ENCODE measurements at regions not wholly inside any gene's neighbourhood (a gene's known extent, or its start where the extent isn't known, plus 50 kb on each side); places are given as distances from the start of the nearest gene placed in this dataset.

- no peaks in the 10 kb centered on the region for H4K20me1 ChIP-seq (ENCODE audit: insufficient read depth, low read length, poor library complexity, severe bottlenecking)
- H3K4me1 ChIP-seq (ENCODE audit: insufficient read depth, low read length, poor library complexity, severe bottlenecking), result no peaks in the 10 kb centered on the region
- no peaks in the 10 kb centered on the region for H3K36me3 ChIP-seq (ENCODE audit: insufficient read depth, low read length)
- TF ChIP-seq CTCF (conservative IDR thresholded peaks at IDR 0.05; ENCODE audit: low read length) (no peak), EZH2phosphoT487 (IDR thresholded peaks at IDR 0.05; ENCODE audit: borderline replicate concordance) (no peak)
- no peak overlapping the region for H3K4me2 ChIP-seq (ENCODE audit: low read depth, low read length, poor library complexity, severe bottlenecking)
- no peaks in the 10 kb centered on the region for H3K9me3 ChIP-seq (ENCODE audit: insufficient read depth, low read depth, low read length)
- no peaks in the 10 kb centered on the region for H3K79me2 ChIP-seq (ENCODE audit: insufficient read depth, low read length)
- H3K9me2 ChIP-seq (replicated peaks; ENCODE audit: low read depth, low read length), result no peaks in the 10 kb centered on the region
- no peaks in the 10 kb centered on the region for H3K27me3 ChIP-seq (ENCODE audit: insufficient read depth, low read length, poor library complexity, severe bottlenecking)
- H3F3A ChIP-seq (ENCODE audit: low read depth), result no peaks in the 10 kb centered on the region
- H3K9ac ChIP-seq (ENCODE audit: low read depth, low read length, poor library complexity, severe bottlenecking), result no peak overlapping the region
- H3K4me3 ChIP-seq (ENCODE audit: low read length, poor library complexity, severe bottlenecking), result no peak overlapping the region
- peak overlapping the region; percentile 19 for H2AFZ ChIP-seq (ENCODE audit: low read length)
Measured at GRCh38 chr12:115755061-115755724, 522.3 kb downstream of the MED13L start.

DNA sequence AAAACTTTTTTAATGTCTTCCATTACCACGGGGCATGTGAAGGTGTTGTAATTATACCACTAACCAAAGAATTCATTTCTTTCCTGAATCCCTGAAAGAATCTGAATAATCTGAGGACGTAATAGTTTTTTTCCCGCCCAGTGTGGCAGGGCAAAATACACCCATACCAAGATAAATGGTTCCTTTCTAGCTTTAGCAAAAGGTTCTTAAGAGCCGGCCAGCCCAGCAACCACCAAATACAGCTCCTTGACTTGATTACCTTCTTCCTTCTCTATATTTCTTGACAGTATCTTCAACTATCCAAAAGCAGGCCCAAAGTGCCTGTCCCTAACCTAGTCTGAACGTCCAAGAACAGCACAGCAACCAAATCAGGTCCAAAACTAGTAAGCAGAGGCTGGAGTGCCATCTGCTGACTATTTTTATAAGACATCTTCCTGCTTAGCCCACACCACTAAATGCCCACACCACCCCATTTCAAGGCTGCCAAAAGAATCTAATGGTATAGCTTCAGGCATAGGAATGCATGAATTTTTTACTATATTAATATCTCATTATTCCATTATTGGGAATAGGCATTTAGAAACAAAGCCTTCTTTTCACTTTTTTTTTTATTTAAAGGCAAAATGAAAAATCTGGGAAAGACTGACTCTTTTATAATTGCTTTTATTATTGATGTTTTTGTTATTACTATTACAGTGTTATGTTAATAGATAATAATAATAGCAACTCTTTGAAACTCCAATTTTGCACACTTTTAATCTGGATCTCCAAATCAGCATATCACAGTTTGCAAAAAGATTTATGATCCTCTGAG, 524.4 kb downstream of the MED13L start:
- H3K9me2 ChIP-seq (replicated peaks; ENCODE audit: low read depth, low read length), result no peaks in the 10 kb centered on the region
- H3K4me3 ChIP-seq (ENCODE audit: low read length, poor library complexity, severe bottlenecking), result no peak overlapping the region
- TF ChIP-seq CTCF (conservative IDR thresholded peaks at IDR 0.05; ENCODE audit: low read length), result peak; percentile 75
- TF ChIP-seq EZH2phosphoT487 (IDR thresholded peaks at IDR 0.05; ENCODE audit: borderline replicate concordance), result no peak
- no peak overlapping the region for H2AFZ ChIP-seq (ENCODE audit: low read length)
- H3K27me3 ChIP-seq (ENCODE audit: insufficient read depth, low read length, poor library complexity, severe bottlenecking), result no peaks in the 10 kb centered on the region
- no peaks in the 10 kb centered on the region for H3K79me2 ChIP-seq (ENCODE audit: insufficient read depth, low read length)
- no peaks in the 10 kb centered on the region for H3K9me3 ChIP-seq (ENCODE audit: insufficient read depth, low read depth, low read length)
- no peaks in the 10 kb centered on the region for H4K20me1 ChIP-seq (ENCODE audit: insufficient read depth, low read length, poor library complexity, severe bottlenecking)
- no peak overlapping the region for H3K9ac ChIP-seq (ENCODE audit: low read depth, low read length, poor library complexity, severe bottlenecking)
- H3F3A ChIP-seq (ENCODE audit: low read depth), result no peaks in the 10 kb centered on the region
- H3K4me1 ChIP-seq (ENCODE audit: insufficient read depth, low read length, poor library complexity, severe bottlenecking), result no peaks in the 10 kb centered on the region
- H3K4me2 ChIP-seq (ENCODE audit: low read depth, low read length, poor library complexity, severe bottlenecking), result no peak overlapping the region
- no peaks in the 10 kb centered on the region for H3K36me3 ChIP-seq (ENCODE audit: insufficient read depth, low read length)

- TF ChIP-seq EZH2phosphoT487 (IDR thresholded peaks at IDR 0.05; ENCODE audit: borderline replicate concordance), result no peak
- Histone ChIP-seq H2AFZ (ENCODE audit: low read length) (no peak overlapping the region), H3K9ac (ENCODE audit: low read depth, low read length, poor library complexity, severe bottlenecking) (no peak overlapping the region), H3K4me3 (ENCODE audit: low read length, poor library complexity, severe bottlenecking) (no peak overlapping the region), H3K9me3 (ENCODE audit: insufficient read depth, low read depth, low read length) (no peaks in the 10 kb centered on the region), H3K4me2 (ENCODE audit: low read depth, low read length, poor library complexity, severe bottlenecking) (no peak overlapping the region), H3K9me2 (replicated peaks; ENCODE audit: low read depth, low read length) (no peaks in the 10 kb centered on the region), H3K27me3 (ENCODE audit: insufficient read depth, low read length, poor library complexity, severe bottlenecking) (no peaks in the 10 kb centered on the region), H3K4me1 (ENCODE audit: insufficient read depth, low read length, poor library complexity, severe bottlenecking) (no peaks in the 10 kb centered on the region), H4K20me1 (ENCODE audit: insufficient read depth, low read length, poor library complexity, severe bottlenecking) (no peaks in the 10 kb centered on the region), H3K79me2 (ENCODE audit: insufficient read depth, low read length) (no peaks in the 10 kb centered on the region), H3K36me3 (ENCODE audit: insufficient read depth, low read length) (no peaks in the 10 kb centered on the region), H3F3A (ENCODE audit: low read depth) (no peaks in the 10 kb centered on the region)
Measured at GRCh38 chr12:115752156-115752555, 525.3 kb downstream of the MED13L start.

All from Loucy (cell line).